ENCODE measurements at regions not wholly inside any gene's neighbourhood (a gene's known extent, or its start where the extent isn't known, plus 50 kb on each side); places are given as distances from the start of the nearest gene placed in this dataset.

DNA sequence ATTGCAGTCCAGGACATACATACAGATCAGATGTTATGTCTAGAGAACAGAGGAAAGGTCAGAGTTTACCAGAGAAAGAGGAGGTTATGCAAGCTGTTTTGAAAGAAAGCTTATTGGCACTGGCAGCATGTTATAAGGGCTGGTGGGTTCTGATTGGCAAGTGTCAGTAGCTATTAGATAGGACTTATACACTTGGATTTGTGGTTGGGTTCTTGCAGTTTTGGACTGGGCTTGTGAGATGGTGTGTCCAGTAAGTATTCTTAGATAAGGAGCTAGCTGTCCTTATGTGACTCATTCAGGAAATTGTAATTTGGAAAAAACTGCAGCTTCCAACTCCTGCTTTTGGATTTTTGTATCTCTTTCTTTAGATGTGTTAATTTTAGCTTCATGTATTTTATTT, 130.7 kb upstream of the NAMPT start:
- no peak for TF ChIP-seq EGR1 (IDR thresholded peaks at IDR 0.05)
- no peak for TF ChIP-seq CREB1 (IDR thresholded peaks at IDR 0.05; ENCODE audit: low read depth)
- no peak for TF ChIP-seq TCF12 (IDR thresholded peaks at IDR 0.05; ENCODE audit: low read depth)
- no peak for TF ChIP-seq RAD21 (IDR thresholded peaks at IDR 0.05; ENCODE audit: low read depth)
- TF ChIP-seq TAF1 (IDR thresholded peaks at IDR 0.05; ENCODE audit: low read depth), result no peak
- no peak for TF ChIP-seq TEAD4 (IDR thresholded peaks at IDR 0.05)

DNA sequence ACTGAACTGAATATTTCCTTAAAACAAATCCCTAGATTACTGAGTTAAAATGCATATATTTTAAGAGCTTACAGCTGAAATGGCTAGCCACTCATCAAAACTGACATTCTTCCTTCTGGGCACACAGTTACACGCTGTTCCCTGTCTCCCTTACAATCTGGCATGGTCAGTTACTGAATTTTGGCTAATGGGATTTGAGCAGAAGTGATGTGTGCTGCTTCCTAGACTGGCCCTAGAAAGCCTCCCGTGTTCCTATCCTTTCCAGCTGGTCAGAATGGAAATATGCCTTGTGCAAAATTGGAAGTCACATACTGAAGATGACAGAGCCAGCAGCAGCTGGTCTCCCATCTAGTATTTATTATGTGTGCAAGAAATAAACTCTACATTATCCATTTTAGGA, 128.7 kb upstream of the NAMPT start:
- TF ChIP-seq TEAD4 (IDR thresholded peaks at IDR 0.05) (no peak), CREB1 (IDR thresholded peaks at IDR 0.05; ENCODE audit: low read depth) (no peak), RAD21 (IDR thresholded peaks at IDR 0.05; ENCODE audit: low read depth) (no peak), EGR1 (IDR thresholded peaks at IDR 0.05) (no peak), CEBPB (IDR thresholded peaks at IDR 0.05) (no peak), FOXM1 (IDR thresholded peaks at IDR 0.05; ENCODE audit: borderline replicate concordance, low read depth) (no peak), TCF12 (IDR thresholded peaks at IDR 0.05; ENCODE audit: low read depth) (no peak), EP300 (IDR thresholded peaks at IDR 0.05; ENCODE audit: borderline replicate concordance) (no peak), ZBTB7A (IDR thresholded peaks at IDR 0.05; ENCODE audit: low read depth) (no peak), YY1 (IDR thresholded peaks at IDR 0.05; ENCODE audit: low read depth) (no peak), NFIC (IDR thresholded peaks at IDR 0.05) (no peak), TAF1 (IDR thresholded peaks at IDR 0.05; ENCODE audit: low read depth) (no peak)
- TF ChIP-seq, protein P1, sequence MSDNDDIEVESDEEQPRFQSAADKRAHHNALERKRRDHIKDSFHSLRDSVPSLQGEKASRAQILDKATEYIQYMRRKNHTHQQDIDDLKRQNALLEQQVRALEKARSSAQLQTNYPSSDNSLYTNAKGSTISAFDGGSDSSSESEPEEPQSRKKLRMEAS (IDR thresholded peaks at IDR 0.05), result no peak
- TF ChIP-seq, protein P2, sequence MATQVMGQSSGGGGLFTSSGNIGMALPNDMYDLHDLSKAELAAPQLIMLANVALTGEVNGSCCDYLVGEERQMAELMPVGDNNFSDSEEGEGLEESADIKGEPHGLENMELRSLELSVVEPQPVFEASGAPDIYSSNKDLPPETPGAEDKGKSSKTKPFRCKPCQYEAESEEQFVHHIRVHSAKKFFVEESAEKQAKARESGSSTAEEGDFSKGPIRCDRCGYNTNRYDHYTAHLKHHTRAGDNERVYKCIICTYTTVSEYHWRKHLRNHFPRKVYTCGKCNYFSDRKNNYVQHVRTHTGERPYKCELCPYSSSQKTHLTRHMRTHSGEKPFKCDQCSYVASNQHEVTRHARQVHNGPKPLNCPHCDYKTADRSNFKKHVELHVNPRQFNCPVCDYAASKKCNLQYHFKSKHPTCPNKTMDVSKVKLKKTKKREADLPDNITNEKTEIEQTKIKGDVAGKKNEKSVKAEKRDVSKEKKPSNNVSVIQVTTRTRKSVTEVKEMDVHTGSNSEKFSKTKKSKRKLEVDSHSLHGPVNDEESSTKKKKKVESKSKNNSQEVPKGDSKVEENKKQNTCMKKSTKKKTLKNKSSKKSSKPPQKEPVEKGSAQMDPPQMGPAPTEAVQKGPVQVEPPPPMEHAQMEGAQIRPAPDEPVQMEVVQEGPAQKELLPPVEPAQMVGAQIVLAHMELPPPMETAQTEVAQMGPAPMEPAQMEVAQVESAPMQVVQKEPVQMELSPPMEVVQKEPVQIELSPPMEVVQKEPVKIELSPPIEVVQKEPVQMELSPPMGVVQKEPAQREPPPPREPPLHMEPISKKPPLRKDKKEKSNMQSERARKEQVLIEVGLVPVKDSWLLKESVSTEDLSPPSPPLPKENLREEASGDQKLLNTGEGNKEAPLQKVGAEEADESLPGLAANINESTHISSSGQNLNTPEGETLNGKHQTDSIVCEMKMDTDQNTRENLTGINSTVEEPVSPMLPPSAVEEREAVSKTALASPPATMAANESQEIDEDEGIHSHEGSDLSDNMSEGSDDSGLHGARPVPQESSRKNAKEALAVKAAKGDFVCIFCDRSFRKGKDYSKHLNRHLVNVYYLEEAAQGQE (IDR thresholded peaks at IDR 0.05; ENCODE audit: low read depth), result no peak
- TF ChIP-seq, protein P3, sequence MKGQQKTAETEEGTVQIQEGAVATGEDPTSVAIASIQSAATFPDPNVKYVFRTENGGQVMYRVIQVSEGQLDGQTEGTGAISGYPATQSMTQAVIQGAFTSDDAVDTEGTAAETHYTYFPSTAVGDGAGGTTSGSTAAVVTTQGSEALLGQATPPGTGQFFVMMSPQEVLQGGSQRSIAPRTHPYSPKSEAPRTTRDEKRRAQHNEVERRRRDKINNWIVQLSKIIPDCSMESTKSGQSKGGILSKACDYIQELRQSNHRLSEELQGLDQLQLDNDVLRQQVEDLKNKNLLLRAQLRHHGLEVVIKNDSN (IDR thresholded peaks at IDR 0.05), result no peak

DNA sequence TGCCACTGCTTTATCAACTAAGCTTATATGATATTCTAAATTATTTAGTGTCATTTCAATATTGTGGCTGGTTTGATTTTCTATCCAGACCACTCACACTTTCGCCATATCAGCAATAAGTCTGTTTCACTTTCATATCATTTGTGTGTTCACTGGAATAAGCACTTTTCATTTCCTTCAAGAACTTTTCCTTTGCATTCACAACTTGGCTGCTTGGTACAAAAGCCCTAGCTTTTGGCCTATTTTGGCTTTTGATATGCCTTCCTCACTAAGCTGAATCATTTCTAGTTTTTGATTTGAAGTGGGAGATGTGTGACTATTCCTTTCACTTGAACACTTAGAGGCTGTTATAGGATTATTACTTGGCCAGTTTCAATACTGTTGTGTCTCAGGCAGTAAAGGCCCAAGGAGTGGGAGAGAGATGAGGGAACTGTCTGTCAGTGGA, 120.9 kb upstream of the NAMPT start:
- TF ChIP-seq ZBTB7A (IDR thresholded peaks at IDR 0.05; ENCODE audit: low read depth) (no peak), NFIC (IDR thresholded peaks at IDR 0.05) (no peak), EP300 (IDR thresholded peaks at IDR 0.05; ENCODE audit: borderline replicate concordance) (no peak), CEBPB (IDR thresholded peaks at IDR 0.05) (no peak), EGR1 (IDR thresholded peaks at IDR 0.05) (no peak), TEAD4 (IDR thresholded peaks at IDR 0.05) (no peak)

DNA sequence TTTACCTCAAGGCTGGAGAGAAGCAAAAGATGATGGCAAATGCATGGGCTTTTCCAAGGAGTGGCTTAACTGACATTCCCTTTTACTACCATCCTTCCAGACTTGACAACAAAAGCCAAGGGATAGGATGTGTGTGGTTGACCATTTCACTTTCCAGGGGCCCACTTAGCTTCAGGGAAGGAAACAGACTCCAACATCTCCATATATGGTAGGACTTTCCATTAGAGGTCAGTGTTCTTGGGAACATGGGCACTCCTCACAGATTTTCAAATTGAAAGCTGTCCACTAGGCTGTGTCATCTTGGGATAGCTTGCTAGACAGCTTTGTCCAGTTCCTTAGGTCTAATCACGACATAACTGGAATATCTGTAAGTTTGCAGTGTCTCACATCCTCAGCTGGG, 118.1 kb upstream of the NAMPT start:
- TF ChIP-seq YY1 (IDR thresholded peaks at IDR 0.05; ENCODE audit: low read depth) (no peak), CEBPB (IDR thresholded peaks at IDR 0.05) (no peak), TAF1 (IDR thresholded peaks at IDR 0.05; ENCODE audit: low read depth) (no peak), NFIC (IDR thresholded peaks at IDR 0.05) (no peak), EP300 (IDR thresholded peaks at IDR 0.05; ENCODE audit: borderline replicate concordance) (no peak), TEAD4 (IDR thresholded peaks at IDR 0.05) (no peak)
- TF ChIP-seq, protein P2 (IDR thresholded peaks at IDR 0.05; ENCODE audit: low read depth), result no peak
- TF ChIP-seq, protein P1 (IDR thresholded peaks at IDR 0.05), result no peak
- TF ChIP-seq, protein P3 (IDR thresholded peaks at IDR 0.05), result no peak

DNA sequence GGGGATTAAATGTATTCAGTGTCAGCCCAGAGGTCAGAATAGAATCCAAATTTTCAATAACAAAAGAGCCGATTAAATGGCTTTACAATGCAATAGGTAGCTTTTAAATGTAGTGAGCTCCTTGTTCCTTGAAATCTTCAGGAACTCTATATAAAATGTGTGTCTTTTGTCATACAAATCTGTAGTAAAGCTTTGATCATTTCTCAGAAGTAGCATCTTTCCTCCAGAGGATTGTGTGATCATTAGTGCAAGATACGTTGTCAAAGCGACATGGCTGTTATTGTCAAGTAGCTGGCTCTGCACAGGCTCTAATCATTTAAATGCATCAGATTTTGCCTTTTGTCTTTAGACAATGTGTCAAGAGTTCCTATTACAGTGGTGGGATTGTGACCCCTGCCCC, 116.1 kb upstream of the NAMPT start:
- TF ChIP-seq TAF1 (IDR thresholded peaks at IDR 0.05; ENCODE audit: low read depth) (no peak), FOXM1 (IDR thresholded peaks at IDR 0.05; ENCODE audit: borderline replicate concordance, low read depth) (no peak), RAD21 (IDR thresholded peaks at IDR 0.05; ENCODE audit: low read depth) (no peak), ZBTB7A (IDR thresholded peaks at IDR 0.05; ENCODE audit: low read depth) (no peak), EGR1 (IDR thresholded peaks at IDR 0.05) (no peak), CEBPB (IDR thresholded peaks at IDR 0.05) (no peak), YY1 (IDR thresholded peaks at IDR 0.05; ENCODE audit: low read depth) (no peak), NFIC (IDR thresholded peaks at IDR 0.05) (no peak), CREB1 (IDR thresholded peaks at IDR 0.05; ENCODE audit: low read depth) (no peak), EP300 (IDR thresholded peaks at IDR 0.05; ENCODE audit: borderline replicate concordance) (no peak), TCF12 (IDR thresholded peaks at IDR 0.05; ENCODE audit: low read depth) (no peak), TEAD4 (IDR thresholded peaks at IDR 0.05) (no peak)
- TF ChIP-seq, protein P1 (IDR thresholded peaks at IDR 0.05), result no peak
- TF ChIP-seq, protein P3 (IDR thresholded peaks at IDR 0.05), result no peak
- TF ChIP-seq, protein P2 (IDR thresholded peaks at IDR 0.05; ENCODE audit: low read depth), result no peak
